GM19023 (cell line): ENCODE measurements at regions not wholly inside any gene's neighbourhood (a gene's known extent, or its start where the extent isn't known, plus 50 kb on each side); places are given as distances from the start of the nearest gene placed in this dataset.

ENCODE experiments used
- ATAC-seq: cut with Tn5 transposase; IDR thresholded peaks from one replicate; pipeline ENCODE4 v1.9.1; 2021; ENCODE audit warnings: mild to moderate bottlenecking, moderate library complexity; ENCODE audit not compliant: unreplicated experiment

DNA sequence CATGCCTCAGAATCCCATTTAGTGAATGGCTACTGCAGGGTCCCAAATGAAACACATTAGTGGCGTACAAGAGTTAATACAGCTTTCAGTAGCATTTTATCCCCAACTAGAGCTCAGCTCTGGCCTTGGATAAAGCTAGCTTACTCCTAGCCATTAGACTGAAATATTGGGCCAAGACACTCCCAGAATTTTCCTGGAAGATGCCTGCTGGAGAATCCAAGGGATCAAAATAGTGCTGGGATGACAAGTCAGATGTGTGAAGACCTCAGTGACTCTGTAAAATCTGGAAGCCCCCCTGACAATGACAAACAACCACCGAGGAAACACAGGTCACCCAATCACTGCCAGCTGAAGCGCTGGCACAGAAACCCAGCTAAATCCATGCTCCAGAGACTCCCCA, 303.1 kb upstream of the SORL1-AS1 start:
- ATAC-seq = no peak

DNA sequence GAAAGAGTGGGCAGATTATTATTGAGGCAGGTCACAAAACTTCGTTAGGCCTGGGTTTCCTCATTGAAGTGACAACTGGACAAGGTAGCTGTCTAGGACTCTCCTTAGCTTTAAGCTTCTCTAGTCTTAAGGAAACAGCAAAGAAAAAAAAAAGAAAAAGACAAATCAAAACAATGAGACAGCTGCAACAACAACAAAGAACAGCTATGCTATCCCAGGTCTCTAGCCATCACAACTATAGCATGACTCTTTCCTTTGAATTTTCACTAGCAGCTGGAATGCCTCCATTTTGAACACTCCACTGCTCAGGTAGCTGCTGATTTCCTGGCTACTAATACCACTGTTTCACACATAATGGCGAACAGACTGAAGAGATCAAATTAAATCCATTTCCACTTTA, 302.4 kb upstream of the SORL1-AS1 start:
- no peak for ATAC-seq

DNA sequence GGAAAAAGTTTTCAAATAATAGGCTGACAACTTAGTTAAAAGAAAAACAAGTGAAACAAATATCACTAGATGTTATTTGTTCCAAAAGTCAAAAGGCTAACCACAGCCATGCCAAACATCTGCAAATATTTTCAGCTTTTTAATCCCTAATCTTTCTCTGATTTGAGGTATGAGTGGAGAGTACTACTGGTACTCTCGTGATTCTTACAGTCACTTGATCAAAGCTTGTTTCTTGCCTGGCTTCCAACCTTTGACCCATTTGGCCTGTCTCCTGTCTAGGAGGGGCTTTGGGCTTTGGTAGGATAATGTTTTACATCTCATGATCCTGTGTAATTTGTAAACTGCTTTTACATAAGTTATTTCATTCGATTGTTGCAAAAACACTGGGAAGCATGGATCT, 301.8 kb upstream of the SORL1-AS1 start:
- no peak for ATAC-seq

DNA sequence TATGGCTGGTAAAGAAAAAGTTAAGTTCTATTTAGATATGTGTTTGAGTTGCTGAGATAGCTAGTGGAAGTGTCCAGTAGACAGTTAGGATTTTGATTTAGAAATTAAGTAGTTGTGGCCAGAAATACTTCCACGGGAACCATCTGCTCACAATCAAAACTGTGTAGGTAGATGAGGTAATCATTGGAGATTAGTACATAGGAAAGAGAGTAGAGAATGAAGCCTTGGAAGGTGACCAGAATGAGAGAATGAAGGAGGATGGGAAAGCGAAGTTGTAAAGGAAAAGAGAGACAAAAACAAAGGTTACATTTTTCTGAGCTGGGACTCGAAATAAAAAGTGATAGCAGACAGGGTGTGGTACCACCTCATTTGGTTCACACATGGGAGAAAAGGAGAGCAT, 296.9 kb upstream of the SORL1-AS1 start:
- ATAC-seq = no peak

DNA sequence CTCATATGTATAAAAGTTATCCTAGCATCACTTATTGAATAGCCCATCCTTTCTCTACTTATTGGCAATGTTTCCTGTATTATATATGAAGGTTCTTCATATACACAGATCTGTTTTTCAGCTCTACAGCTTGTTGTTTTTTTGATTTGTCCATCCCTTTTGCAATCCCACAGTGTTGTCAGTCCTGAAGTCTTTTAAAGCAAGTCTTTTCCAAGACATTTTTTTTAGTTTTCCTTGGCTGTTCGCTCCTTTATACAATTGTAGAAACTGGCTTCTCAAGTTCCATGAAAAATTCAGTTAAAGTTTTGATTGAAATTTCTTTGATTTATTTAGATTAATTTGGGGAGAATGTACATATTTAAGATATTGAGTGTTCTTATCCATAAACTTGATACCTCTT, 295.3 kb upstream of the SORL1-AS1 start:
- no peak for ATAC-seq

DNA sequence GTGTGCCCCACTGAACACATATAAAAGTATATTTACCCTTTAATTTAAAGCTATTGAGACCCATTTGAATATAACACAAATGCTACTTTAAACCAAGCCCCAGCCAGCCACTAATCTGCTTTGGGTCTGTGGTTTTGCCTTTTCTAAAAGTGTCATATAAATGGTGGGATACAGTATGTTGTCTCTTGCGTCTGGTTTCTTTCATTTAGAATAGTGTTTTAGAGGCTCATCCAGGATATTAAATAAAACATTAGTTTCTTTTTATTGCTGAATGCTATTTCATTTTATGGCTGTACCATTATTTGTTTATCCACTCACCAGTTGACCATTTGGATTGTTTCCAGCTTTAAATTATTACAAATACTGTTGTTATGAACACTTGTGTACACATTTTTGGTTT, 290.5 kb upstream of the SORL1-AS1 start:
- no peak for ATAC-seq

DNA sequence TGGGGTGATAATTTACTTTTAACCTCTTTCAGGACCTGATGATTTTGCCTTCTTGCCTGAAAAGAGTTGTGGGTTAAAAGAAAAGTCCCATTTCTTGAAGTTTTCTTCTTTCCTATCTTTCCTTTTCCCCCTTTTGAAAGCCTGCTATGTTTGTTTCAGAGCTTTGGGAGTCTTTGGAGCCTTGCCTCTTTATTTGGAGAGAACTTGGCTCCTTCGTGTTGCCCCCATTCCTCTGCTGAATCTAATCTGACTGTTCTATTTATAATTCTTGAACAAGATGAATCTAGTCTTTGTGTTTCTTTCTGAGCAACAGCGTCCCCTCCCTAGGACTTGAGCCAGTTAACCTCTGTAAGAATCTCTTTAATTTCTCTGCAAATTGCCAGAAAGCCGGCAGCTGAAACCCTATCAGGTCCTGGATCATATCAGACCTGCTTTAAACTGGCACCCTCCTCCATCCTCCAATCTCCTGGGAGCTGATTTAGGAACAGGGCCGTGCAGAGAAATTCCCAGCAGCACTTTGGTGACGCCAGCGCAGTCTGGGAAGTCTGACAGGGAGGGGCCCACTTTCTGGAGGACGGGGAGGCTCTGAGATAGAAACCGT, 289.1 kb upstream of the SORL1-AS1 start:
- ATAC-seq = no peak

DNA sequence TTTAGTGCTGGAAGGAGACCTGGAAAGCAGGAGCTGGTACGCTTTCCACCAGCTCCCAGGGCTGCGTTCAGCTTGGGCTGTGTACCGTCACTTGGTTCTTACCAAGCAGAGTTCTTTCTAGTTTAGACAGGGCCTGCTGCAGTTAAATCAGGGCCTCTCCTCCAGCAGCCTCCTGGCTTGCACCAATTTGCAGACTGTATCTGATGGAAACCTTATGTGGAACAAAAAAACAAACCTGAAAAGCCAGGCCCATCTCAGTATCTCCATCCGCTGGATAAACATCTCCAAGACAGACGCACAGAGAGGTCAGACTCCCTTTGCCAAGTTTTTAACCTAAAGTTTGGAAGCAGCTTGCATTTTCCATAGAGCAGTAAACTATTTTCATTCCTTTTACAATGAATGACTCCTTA, 288.6 kb upstream of the SORL1-AS1 start:
- no peak for ATAC-seq

DNA sequence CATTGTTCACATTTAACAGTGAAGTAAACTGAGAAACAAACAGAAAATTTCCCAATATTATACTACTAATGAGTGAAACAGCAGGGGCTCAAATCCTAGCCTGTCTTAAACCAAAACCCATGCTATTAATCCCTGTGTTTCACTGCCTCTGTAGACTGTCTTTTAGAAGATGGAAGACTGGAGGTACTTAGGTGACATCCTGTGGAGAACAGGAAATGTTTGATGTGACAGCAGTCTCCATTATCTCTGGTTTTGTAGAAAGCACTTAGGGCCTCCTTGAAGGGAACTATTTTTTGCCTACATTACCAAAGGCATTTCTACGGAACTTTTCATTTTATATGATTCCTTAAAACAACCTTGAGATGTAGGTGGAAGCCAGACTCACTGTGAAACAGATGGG, 288.1 kb upstream of the SORL1-AS1 start:
- ATAC-seq = no peak

DNA sequence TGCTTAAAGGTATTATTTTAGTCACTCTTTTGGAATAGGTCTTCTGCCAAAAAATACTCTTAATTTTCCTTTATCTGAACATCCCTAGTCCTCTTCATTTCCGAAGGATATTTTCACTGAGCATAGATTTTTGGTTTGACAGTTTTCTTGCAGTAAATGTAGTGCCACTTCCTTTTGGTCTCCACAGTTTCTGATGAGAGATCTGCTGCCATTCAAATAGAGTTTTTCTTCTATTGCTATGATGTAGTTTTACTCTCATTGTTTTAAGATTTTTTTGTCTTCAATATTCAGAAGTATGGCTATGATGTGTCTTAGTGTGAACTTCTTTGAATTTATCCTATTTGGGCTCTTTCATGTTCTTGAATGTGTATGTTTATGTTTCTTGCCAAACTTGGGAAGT, 281.1 kb upstream of the SORL1-AS1 start:
- ATAC-seq = no peak

DNA sequence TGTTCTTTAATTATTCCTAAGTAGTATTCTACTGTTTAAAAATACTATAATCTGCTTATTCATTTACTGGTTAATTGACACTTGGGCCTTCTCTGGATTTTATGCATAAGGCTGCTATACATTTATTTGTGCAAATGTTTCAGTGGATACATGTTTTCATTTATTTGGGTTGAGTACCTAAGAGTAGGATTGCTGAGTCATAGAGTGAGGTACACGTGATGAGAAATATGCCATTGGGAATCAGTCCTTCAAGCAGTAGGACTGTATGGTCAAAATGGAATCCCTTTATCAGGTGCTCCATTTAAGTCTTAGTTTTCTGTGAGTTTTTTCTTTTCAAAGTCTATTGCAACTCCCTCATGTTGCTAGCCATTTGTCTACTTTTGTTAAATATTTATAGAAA, 275.2 kb upstream of the SORL1-AS1 start:
- ATAC-seq = no peak

DNA sequence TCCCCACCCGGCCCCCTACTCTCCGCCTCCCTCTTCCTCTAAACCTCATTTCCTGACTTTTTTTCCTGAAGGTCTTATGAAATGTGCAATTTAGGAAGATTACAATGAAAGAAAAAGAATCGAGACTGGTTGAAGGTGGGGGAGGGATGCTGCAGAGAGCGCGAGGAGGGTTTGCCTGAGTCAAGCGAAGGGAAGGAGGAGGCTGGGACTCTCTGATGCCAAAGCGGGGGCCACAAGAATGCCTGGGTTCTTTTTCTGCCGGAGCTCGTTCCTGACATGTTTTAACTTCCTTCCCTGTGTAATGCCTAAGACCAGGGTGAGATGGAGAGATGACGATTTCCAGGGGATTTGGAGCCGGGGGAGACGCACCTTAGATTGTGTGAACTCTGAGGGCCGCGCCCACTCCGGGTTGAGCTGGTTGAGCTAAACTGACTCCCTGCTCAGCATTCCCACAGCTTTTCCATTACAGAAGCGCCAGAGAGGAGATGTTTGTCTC, 270.5 kb upstream of the SORL1-AS1 start:
- ATAC-seq = no peak

DNA sequence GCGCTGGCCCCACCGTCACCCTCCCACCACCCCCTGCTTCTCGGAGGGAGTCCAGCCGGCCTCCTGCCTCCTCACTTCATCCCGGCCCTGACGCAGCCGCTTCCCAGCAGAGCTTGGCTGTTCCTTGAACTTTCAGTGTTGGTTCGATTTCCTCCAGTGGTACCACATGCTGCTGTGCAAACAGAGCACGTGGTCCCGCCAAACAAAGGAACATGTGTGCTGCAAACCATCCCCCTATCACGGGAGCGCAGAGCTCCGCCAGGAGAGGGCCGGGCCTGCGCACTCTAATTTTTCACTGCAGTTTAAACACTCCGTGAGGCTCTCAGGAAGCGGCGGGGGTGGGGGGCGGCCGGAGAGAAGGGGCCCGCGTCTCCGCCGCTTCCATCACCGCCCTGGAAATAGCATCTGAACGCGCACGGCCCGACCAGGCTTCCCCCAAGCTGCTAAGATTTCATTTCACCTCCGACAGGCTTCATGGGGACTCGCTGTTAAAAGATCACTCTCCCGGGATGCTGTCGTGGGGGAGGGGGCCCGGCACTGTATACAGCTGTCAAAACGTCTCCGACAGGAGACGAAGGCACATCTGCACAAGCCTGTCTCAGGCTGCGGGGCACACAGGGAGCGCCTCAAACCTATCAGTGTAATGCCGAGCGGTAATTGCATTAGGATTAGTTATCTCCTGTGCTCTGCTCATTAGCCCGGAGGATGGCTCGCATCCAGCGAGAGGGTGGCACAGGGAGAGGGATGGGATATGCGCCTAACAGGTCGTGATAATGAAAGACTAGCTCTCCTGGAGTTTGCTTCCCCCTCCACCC, 269.9 kb upstream of the SORL1-AS1 start:
- ATAC-seq = no peak

DNA sequence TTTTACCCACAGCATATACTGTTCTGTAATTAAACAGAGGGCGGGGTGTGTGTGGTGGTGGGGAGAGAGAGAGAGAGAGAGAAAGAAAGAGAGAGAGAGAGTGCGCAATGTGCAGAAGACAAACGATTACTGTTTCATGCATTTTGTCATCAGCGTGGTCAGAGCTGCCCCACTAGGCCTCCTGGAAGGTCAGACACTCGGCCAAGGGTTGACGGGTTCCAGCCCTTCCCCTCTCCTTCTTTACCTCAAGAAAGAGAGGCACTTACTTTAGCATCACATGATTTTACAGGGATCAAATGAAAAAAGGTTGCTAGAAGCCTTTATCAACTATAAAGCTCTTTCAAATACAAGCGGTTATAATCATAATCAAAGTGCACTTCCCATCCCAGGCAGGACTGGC, 269.2 kb upstream of the SORL1-AS1 start:
- no peak for ATAC-seq

DNA sequence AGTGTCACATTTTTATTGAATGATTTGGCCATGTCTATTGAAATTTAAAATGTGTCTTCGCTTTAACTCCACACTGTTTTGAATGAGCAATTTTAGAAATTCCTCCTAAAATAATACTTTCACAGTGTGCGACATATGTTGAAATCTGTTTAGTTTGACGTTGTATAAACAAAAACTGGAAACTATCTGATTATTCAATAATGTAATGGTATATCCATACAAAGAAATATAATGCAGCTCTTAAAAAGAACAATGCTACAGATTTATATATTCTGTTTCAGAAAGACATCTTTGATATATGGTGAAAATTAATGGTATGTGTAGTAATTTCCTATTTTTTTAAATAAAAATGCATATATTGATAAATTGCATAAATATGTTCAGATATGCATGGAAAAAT, 268.7 kb upstream of the SORL1-AS1 start:
- no peak for ATAC-seq

DNA sequence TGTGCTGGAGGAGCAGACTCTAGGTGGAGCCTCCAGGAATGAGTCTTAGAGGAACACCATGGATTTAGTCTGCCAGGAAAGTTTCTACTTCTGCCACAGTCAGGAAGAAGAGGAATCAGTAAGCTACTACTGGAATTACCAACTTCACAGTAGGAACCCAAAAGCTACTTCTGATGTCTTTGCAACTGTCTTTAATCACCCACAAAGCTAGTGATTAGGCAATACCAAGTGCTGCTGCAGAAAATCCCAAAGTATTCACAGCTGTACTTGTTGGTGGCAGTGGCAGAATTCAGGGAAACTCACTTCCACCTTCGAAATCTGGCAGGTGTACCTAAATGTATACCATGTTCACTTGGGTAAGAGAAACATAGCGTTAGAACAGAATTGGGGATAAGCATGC, 264.5 kb upstream of the SORL1-AS1 start:
- ATAC-seq = no peak

DNA sequence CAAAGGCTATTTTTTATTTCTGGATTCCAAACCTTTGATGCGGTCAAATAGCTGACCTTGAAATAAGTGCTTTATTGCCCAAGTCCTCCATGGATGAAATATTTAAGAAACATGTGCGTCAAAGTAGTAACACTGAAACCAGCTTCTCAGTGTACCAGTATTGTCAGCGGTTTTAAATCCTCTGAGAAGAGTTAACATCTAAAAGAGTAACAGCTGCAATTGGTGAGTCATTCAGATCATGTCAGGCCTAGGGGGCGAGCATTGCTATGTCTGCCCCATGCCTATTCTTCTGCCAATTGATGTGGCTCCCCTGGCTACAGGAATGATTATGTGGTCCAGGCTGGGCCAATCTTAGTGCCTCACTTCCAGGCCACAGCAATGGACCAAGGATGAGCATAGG, 263.3 kb upstream of the SORL1-AS1 start:
- no peak for ATAC-seq

DNA sequence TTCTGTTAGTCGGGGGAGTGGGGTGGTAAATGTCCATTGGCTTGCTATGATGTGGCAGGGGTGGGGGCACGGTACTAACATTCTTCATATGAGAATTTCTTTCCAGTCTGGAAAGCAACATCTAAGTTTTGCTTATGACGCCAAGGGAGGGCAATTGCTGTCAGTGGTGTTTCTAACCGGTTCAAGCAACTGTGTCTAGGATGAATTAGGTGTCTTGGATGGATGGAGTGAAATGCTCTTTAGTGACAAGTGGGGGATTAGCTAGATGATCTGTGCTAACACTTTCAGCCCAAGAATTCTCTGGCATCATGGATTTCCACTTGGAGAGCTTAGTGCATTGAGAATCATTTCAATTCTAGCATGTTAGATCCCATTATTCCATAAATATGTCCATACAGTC, 262.6 kb upstream of the SORL1-AS1 start:
- ATAC-seq = no peak

DNA sequence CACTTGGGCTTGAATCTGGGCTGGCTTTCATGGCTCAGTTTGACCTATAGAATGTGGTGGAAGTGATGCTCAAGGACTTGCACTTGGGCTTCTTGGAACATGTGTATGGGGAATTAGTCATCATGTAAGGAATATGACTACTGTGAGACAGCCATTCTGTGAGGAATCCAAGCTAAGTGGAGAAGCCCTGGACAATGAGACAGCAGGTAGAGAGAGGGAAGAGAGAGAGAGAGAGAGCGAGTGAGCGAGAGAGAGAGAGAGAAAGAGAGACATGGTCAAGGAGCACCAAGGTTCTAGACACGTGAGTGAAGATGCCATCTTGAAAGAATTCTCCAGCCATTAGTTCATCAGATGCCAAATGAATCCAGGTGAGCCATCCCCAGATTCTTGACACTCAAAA, 261.6 kb upstream of the SORL1-AS1 start:
- no peak for ATAC-seq

DNA sequence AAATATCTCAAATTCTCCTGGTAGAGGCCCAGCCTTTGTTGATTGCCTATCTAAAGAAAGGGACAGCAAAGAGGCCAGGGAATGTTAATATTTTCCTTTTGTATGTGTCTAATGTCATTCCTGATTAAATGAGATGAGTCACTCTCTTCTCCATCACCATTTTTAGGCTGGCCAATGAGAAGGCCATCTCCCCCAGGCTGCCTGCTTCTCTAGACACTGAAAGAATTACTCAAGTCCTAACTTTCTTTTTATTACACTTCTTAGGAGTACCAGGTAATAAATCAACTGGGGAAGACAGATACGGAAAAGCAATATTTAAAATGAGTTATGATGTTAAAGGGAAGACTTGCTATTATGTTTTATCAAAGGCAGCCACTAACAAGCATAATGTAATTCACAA, 259.2 kb upstream of the SORL1-AS1 start:
- ATAC-seq = no peak

DNA sequence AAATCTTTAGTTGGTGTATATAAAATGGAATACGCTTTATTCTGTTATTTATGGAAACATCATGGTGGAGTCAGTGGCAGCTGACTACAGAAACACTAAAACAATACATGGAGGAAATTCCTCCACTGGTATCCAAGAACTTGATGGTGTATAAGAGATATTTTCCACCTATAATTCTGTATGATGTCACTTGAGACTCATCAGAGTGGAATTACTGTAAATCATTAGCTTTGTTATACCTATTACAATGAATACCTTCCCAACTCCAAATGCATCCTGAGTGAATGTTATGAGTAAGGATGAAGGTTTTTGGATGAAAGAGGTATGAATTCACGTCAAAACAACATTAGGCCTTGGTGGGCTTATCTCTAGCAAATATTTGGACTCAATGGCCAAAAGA, 258.5 kb upstream of the SORL1-AS1 start:
- ATAC-seq = no peak

DNA sequence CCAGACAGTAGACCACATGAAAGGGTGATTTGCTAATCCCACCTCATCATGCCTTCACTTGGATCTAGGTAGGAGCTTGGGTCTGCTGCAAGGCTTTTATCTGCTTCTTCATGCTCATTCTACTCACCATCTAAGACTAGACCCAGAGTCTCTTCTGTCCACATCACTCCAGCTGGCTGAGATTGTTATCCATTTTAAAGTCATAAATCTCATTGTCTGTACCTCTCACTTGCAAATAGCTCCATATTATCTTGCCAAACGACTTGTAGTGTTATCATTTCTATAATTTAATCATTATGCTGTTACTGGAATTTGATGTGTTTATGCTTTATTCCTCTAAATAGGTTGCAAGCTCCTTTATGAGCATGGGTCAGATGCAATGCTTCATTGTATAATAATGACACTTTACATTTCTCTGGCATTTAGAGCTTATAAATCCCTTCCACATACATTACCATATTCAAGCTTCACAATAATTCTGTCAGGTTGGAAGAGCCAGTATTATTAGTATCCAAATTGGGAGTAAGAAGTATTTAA, 254.2 kb upstream of the SORL1-AS1 start:
- ATAC-seq = no peak
